Medulla oblongata (tissue), 1 donor: ENCODE measurements at regions not wholly inside any gene's neighbourhood (a gene's known extent, or its start where the extent isn't known, plus 50 kb on each side); places are given as distances from the start of the nearest gene placed in this dataset.
"Not testable (repeated sequence)": the region's sequence is repeated elsewhere in the genome, so short reads cannot be mapped to it uniquely, and the experiment has no call there.

Experiments used
- DNase-seq: peaks from one replicate; pipeline ENCODE4 v3.0.0-alpha.2; 2015; ENCODE audit errors: extremely low spot score

DNA sequence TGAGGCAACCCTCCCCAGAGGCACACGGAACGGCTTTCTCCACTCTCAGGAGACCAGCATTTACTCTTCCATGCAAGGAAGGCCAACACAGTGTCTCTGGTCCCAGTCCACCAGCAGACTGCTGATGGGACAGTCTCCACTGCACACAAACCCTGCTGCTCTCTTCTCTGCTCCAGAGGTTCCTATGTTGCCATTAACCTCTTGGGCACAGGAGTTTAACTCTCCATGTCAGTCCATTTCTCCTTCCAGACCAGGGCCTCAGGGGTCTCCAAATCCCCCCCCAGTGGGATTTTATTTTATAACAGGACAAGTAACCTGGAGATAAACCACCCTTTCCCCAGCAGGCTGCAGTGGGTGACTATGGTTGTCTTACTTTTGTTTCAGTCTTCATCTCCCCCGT, 452.5 kb downstream of the GADD45G start:
- DNase-seq = no peak

DNA sequence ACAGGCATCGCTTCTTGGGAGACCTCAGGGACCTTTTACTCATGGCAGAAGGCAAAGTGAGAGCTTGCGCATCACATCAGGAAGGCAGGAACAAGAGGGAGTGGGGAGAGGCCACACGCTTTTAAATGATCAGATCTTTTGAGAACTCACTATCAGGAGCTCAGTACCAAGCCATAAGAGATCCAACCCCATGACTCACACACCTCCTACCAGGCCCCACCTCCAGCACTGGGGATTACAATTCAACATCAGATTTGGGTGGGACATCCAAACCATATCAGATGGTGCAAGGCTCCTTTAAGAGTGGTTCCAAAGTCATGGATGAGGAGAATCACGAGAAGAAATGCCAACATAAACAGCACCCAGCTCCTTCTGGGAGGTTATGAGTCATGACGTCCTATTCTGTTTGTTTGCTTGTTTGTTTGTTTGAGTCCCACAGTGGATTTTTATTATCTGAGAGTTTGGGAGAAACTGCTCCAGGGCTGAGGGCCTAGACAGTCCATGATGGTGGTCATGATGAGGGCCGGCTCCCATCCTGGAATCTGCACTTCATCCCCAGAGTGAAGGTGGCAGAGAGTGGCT, 453.5 kb downstream of the GADD45G start:
- no peak for DNase-seq

DNA sequence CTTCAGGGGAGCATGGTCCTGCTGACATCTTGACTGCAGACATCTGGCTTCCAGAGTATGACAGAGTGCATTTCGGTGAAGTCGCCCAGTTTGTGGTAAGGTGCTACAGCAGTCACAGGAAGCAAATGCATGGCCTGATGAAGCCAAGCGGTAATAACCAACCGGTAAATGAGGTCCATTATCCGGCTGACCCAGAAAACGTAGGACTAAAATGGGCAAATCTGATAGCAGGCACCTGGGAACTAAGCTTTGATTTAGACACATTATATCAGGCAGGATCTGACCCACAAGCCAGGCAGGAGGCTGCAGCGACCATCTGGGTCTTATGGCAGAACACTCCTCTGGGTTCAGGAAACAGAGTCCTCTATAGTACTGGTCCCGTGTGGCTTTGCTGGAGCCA, 454.6 kb downstream of the GADD45G start:
- DNase-seq = no peak

DNA sequence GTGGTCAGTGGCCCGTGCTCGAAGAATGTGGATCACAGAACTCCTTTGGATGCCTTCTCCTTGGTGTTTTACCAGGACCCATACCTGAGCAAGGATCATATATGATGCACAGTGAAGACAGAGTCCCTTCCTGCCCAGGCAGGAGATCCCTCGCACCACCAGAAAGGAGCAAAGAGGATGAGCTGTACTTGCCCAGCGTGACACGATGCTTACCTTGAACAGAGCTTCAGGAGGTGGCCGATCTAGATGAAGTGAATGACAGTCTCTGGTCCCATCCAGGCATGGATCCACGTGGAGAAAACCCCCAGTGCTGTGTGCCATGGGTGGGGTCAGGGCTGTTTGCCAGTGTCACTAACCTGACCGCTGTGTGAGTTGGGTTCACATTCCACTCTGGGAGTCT, 455.4 kb downstream of the GADD45G start:
- no peak for DNase-seq

- no peak for DNase-seq
These were observed 456.4 kb downstream of the GADD45G start for GRCh38 chr9:90061187-90061586.

GRCh38 chr9:90062982-90063381, 458.2 kb downstream of the GADD45G start:
- no peak for DNase-seq

DNA sequence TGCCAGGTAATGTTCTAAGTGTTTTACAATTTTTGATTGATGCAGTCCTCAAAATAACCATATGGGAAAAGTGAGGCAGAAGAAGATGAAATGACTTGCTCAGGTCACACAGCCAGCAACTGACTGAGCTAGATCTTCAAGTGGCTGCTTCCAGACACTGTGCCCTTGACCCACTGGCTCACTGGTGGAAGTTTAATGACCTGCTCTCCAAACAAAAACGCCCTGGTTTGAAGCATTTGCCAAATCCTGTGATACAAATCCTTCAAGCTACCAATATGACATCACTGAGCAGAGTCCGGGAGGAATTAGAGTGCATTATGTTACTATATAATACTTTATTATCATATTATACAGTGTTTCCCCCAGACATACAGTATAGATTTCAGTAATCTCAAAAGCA, 459.4 kb downstream of the GADD45G start:
- no peak for DNase-seq

GRCh38 chr9:90064971-90065370, 460.2 kb downstream of the GADD45G start:
- no peak for DNase-seq

DNA sequence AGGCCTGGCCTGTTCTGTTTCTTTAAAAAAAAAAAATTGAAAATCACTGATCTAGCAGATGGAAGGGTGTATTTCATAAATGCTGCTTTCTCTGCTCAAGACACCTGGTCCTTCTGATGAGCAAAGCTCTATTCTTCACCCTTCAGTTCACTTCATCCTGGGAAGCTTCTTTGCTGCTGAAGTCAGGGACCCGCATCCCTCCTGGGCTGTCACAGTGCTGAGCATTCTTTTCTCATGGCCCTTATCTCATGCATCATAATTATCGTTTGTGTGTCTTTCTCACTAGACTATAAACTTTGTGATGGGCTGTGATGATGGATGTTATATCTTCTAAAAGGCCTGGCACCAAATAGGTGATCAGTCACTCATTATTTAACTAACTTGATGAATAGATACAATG, 461.0 kb downstream of the GADD45G start:
- DNase-seq = no peak

DNA sequence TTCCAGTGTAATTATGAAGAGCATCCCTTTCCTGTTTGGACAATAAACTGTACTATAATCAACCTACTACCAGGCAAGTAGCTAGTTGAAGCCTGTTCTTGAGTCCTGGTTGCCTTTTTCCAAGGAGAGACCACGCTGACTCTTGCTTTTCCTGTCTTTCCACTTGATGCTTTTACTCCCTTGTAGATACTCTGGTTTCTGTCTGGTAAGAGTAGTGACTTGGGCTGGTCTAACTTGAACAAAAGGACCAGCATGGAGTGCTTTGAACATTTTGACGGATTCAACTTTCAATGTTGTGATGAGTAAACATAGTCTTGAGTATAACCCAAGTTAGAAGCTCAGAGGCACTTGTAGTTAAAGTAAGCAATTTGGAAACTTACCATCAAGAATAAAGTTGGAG, 464.3 kb downstream of the GADD45G start:
- DNase-seq = no peak

DNA sequence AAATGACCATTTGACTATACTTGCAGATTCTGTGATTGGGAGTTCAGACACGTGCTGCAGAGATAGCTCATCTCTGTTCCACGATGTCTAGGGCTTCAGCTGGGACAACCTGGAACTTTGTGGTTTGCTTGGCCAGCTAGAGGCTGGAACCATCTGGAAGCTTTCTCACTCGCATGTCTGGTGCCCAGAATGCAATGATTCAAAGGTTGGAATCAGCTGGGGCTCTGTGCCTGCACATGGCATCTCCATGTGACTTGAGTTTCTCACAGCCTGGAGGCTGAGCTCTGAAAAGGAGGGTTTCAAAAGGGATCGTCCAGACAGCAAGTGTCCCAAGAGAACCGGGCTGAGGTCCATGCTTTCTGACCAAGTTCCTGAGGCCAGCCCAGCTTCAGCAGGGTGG, 465.2 kb downstream of the GADD45G start:
- no peak for DNase-seq

GRCh38 chr9:90070469-90070868, 465.7 kb downstream of the GADD45G start:
- DNase-seq = no peak

GRCh38 chr9:90070931-90071660, 466.3 kb downstream of the GADD45G start:
- DNase-seq = peak; percentile 44

- DNase-seq = no peak
These were observed 468.6 kb downstream of the GADD45G start for GRCh38 chr9:90073186-90073945.

GRCh38 chr9:90074316-90074962, 469.6 kb downstream of the GADD45G start:
- DNase-seq = no peak

DNA sequence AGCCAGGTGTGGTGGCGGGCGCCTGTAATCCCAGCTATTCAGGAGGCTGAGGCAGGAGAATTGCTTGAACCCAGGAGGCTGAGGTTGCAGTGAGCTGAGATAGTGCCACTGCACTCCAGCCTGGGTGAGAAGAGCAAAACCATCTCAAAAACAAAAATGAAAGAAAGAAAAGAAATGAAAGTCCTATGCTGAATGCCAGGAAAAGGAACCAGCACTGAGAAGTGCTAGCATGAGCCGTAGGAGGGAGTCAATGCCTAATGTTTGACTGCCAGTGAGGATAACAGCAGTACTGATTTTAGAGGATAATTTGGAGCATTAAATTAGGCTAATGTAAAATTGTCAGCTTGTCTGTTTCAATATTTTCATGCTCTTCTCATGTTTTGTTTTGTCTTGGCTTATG, 472.8 kb downstream of the GADD45G start:
- not testable (repeated sequence) for DNase-seq

DNA sequence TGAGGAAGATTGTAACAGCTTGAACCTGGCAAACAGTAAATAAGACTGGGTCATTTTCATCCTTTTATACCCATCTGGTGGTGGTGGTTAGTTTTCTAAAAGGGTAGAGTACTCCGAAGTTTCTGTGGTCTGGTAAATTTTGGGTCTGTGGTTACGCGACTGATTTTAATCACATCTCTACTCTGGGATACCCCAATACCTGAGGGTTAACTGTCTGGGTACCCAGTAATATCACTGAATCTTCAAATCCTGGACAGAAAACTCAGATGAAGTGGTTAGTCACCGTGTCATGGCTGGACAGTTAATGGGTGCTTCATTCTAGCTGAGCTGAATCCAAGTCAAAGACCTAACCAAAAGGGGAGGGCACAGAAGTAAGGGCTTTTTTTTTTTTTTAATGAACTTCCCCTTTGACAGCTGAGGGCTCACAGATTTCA, 474.2 kb downstream of the GADD45G start:
- DNase-seq = no peak

- no peak for DNase-seq
These were observed 480.8 kb downstream of the GADD45G start for GRCh38 chr9:90085633-90086032.

DNA sequence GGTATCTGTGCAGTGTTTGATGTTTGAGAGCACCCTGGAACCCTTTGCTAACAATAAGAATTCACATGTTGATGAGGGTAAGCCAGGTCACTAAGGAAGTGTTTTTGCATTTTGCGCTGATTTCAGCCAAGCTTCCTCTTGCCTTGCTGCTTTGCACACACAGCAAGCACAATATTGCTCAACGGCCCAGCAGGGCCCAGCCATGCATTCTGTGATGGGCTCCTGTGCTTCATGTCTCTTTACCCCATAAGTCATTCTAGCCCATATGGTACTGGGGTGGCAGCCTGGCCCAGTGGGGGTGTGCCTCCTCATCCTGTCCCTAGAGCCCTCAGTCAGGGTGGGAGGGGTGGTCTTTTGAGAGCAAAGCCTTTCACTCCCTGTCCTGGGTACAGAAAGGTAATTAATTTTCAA, 481.3 kb downstream of the GADD45G start:
- DNase-seq = peak; percentile 48

DNA sequence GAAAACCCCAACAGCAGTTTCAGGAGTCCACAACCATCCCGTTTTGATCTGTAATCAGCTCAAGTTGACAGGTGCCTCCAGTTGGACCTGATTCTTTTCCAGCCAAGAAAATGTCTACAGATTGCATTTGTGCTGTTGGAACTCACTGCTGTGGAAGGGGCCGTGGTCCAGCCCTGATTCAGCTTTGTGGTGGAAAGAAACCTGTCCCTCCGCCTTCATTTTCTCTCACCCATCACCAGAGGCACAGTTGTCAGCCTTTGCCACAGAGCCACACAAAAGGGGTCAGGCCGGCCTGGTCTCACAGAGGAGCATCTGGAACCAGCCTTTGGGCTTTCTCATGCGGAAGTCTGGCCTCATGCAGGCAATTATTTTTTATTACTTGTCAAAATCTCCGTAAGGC, 483.6 kb downstream of the GADD45G start:
- DNase-seq = no peak

DNA sequence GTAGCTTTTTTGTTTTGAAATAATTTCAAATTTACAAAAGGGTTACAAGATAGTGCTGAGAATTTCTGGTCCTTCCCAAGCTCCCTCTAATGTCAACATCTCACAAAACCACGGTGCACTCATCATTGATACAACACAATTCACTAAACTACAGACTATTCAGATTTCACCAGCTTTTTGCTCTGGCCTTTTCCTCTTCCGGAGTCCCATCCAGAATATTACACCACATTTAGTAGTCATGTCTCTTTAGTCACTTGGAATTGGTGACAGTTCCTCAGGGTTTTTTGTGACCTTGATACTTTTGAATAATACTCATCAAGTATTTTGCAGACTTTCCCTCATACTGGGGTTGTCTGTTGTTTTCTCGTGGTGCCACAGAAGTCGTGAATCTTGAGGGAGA, 484.0 kb downstream of the GADD45G start:
- DNase-seq = no peak

GRCh38 chr9:90090997-90091396, 486.2 kb downstream of the GADD45G start:
- DNase-seq = no peak
